ENCODE measurements at regions not wholly inside any gene's neighbourhood (a gene's known extent, or its start where the extent isn't known, plus 50 kb on each side); places are given as distances from the start of the nearest gene placed in this dataset.

GRCh38 chr10:61539876-61540275 lies 86.7 kb upstream of the TMEM26 start:
- TF ChIP-seq CTCF (IDR thresholded peaks at IDR 0.05; ENCODE audit: poor library complexity, severe bottlenecking), result no peak
- TF ChIP-seq REST (IDR thresholded peaks at IDR 0.05; ENCODE audit: borderline replicate concordance), result no peak
- TF ChIP-seq POLR2AphosphoS5 (IDR thresholded peaks at IDR 0.05), result no peak
- TF ChIP-seq TAF1 (IDR thresholded peaks at IDR 0.05; ENCODE audit: low read depth), result no peak
